Neural cell (in vitro differentiated cells): ENCODE measurements at regions not wholly inside any gene's neighbourhood (a gene's known extent, or its start where the extent isn't known, plus 50 kb on each side); places are given as distances from the start of the nearest gene placed in this dataset.

Experiments used
- CTCF ChIP-seq: fragments of 450-650 bp; IDR thresholded peaks from 2 replicates; pipeline ENCODE4 v1.5.1; 2014; ENCODE audit warnings: antibody characterized with exemption, mild to moderate bottlenecking, moderate library complexity; ENCODE audit not compliant: poor library complexity, severe bottlenecking
- EZH2 ChIP-seq: fragments of 200-600, 300-800 bp; shearing (Covaris generic), sonication (generic); IDR thresholded peaks from 2 replicates; pipeline ENCODE4 v1.6.1; 2014; ENCODE audit warnings: antibody characterized with exemption, low read length, borderline replicate concordance, mild to moderate bottlenecking; ENCODE audit not compliant: insufficient read depth, poor library complexity, severe bottlenecking
- POLR2AphosphoS5 ChIP-seq: IDR thresholded peaks from 2 replicates; pipeline ENCODE4 v1.6.1; 2012
- RAD21 ChIP-seq: fragments of 450-650 bp; conservative IDR thresholded peaks from 2 replicates; pipeline ENCODE4 v1.6.1; 2014; ENCODE audit warnings: antibody characterized with exemption, mild to moderate bottlenecking, moderate library complexity
- REST ChIP-seq: IDR thresholded peaks from 2 replicates; pipeline ENCODE4 v1.6.1; 2012; ENCODE audit warnings: borderline replicate concordance
- SMC3 ChIP-seq: fragments of 450-650 bp; conservative IDR thresholded peaks from 2 replicates; pipeline ENCODE4 v1.6.1; 2014; ENCODE audit warnings: antibody characterized with exemption, mild to moderate bottlenecking, moderate library complexity; ENCODE audit not compliant: poor library complexity

GRCh38 chr2:128438091-128438490, 119.4 kb upstream of the HS6ST1 start:
- TF ChIP-seq CTCF, result no peak
- TF ChIP-seq POLR2AphosphoS5, result no peak
- no peak for TF ChIP-seq EZH2
- no peak for TF ChIP-seq SMC3
- no peak for TF ChIP-seq REST
- TF ChIP-seq RAD21, result no peak
